ENCODE measurements at regions not wholly inside any gene's neighbourhood (a gene's known extent, or its start where the extent isn't known, plus 50 kb on each side); places are given as distances from the start of the nearest gene placed in this dataset.

DNA sequence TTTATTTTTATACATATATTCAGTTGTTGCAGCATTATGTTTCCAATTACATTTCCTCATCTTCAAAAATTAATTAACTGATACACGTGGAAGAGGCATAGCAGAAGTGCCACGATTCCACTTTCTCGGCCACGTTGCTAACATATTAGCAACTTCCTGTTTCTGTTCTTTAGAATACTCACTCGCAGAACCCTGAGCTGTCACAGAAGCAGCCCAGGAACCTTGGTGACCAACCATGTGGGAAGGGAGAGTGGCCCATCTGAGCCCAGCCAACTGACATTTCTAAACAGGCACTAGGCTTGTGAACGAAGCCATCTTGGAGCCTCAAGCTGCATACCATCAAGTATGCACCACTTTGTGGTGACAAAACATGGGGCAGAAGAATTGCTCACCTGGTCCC lies 350.1 kb downstream of the CBLN2 start:
- Mint-ChIP-seq H3K4me1 (no peaks in the 10 kb centered on the region), H3K27ac (no peak overlapping the region), H3K36me3 (ENCODE audit: low read depth) (no peaks in the 10 kb centered on the region), H3K27me3 (no peaks in the 10 kb centered on the region), H3K9me3 (peaks cover 4% of the 10 kb centered on the region), H3K4me3 (no peak overlapping the region)
- ATAC-seq (replicated peaks) = no peak

DNA sequence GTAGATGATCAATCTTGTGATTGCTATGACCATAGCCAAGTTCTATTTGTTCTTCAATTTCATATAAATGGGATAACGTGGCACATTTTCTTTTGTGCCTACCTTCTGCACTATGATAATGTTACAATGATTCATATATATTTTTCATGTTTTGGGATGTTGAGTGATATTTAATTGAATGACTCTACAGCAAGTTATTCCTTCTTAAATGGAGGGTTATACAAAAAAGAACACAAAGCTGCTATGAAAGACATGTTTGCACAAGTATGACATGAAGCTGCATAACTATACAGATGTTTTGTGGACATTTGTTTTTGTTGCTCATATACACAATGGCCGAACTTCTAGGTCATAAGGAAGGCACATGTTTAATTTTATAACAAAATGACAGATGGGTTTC lies 356.2 kb downstream of the CBLN2 start:
- Mint-ChIP-seq H3K4me1 (no peaks in the 10 kb centered on the region), H3K4me3 (no peak overlapping the region), H3K27ac (no peak overlapping the region), H3K9me3 (no peaks in the 10 kb centered on the region), H3K27me3 (no peaks in the 10 kb centered on the region), H3K36me3 (ENCODE audit: low read depth) (no peaks in the 10 kb centered on the region)
- ATAC-seq (replicated peaks) = no peak

DNA sequence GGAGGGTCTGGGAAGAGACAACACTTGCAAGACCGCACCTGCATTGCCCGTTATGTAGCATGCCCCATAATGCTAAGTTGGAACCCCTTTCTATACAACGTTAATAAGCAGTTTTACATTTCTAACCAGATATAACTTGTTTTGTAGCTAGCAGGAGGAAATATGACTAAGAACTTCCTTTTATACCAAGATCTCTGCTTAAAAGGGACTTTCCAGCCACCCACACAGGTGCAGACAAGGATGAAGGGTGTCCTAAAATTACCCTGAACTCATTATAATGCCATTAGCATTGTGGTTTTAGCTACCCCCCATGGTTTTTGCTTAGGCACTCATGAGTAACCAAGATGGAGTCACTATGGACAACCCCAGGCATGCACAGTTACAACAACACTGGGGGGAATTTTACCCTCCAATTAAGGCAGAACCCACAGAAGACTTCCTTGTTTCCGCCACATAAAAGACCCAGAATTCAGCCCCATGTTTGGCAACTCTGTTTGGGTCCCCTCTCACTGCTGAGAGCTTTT lies 362.8 kb downstream of the CBLN2 start:
- H3K27me3 Mint-ChIP-seq = no peaks in the 10 kb centered on the region
- no peak overlapping the region for H3K27ac Mint-ChIP-seq
- ATAC-seq (replicated peaks) = peak; percentile 68
- H3K4me3 Mint-ChIP-seq = no peak overlapping the region
- H3K4me1 Mint-ChIP-seq = no peaks in the 10 kb centered on the region
- H3K9me3 Mint-ChIP-seq = peaks cover 8% of the 10 kb centered on the region
- H3K36me3 Mint-ChIP-seq (ENCODE audit: low read depth) = no peaks in the 10 kb centered on the region

DNA sequence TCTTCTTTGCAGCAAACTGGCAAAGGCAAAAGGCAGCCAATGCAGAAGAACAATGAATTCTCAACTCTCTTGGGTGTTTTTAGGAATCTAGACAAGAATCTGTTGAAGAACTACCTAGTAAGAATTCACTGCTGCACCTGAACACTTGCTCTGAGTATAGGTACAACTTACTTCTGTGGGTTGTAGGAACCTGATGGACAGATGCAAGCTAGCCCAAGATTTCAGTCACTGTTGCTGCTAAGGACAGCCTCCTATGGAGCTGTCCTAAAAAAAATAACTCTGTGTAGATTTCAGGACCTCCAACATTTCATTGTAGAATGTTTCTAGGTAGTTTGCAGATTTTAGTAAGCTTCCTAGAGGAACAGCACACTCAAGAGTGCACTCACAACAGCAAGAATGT lies 363.5 kb downstream of the CBLN2 start:
- Mint-ChIP-seq H3K27me3 (no peaks in the 10 kb centered on the region), H3K9me3 (peaks cover 11% of the 10 kb centered on the region), H3K27ac (no peak overlapping the region), H3K36me3 (ENCODE audit: low read depth) (no peaks in the 10 kb centered on the region), H3K4me3 (no peak overlapping the region), H3K4me1 (no peaks in the 10 kb centered on the region)
- no peak for ATAC-seq (replicated peaks)

DNA sequence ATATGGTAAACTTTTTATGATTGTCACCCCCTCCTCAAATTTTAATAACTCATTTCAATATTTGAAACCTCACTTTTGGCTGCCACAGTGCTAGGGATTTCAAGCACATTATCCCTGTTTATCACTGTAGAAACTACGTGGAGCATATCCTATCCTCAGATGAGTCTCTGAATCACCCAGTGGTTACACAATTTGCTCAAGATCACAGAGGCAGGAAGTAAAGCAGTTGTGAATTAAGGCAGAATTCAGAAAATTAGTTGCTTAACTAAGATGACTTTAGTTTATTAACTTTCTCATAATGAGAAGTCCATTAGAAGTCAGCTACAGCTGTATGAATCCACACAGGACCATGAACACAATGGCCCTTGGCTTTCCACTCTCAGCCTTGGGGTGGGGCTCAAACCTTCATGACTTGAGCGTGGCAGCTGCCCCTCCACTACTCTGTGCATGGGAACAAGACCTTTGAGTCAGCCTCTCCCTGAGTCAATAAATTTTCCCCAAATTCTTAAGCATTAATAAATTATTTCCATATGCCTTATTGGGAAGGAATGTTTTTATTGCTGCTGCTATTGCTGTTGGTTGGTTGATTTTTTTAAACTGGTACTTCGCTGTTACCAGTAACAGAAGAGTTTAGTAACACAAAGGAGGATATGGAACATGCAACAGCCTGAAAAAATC lies 369.0 kb downstream of the CBLN2 start:
- peaks cover 14% of the 10 kb centered on the region for H3K9me3 Mint-ChIP-seq
- H3K4me1 Mint-ChIP-seq = no peaks in the 10 kb centered on the region
- H3K27ac Mint-ChIP-seq = no peak overlapping the region
- no peaks in the 10 kb centered on the region for H3K27me3 Mint-ChIP-seq
- no peak for ATAC-seq (replicated peaks)
- no peak overlapping the region for H3K4me3 Mint-ChIP-seq
- H3K36me3 Mint-ChIP-seq (ENCODE audit: low read depth) = no peaks in the 10 kb centered on the region

DNA sequence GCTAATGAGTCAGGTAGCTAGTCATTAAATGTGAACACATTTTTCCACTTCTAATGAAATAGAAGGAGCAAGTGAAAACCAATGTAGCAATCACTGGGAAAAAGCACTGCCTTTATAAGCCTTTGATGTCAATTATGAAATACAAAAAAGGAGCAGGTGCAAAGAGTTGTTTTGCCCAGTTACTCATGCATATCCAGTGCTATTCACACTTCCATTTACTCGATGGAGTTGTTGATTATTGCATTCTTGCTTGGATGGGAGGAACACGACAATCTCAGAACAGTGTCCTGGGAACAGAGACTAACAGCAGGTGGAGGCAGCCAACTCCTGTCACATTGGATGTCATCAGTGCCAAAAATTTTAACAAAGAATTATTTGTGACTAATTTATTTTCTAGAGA lies 372.5 kb downstream of the CBLN2 start:
- Mint-ChIP-seq H3K9me3 (peaks cover 12% of the 10 kb centered on the region), H3K36me3 (ENCODE audit: low read depth) (no peaks in the 10 kb centered on the region), H3K27me3 (no peaks in the 10 kb centered on the region), H3K27ac (no peak overlapping the region), H3K4me1 (no peaks in the 10 kb centered on the region), H3K4me3 (no peak overlapping the region)
- ATAC-seq (replicated peaks) = no peak

DNA sequence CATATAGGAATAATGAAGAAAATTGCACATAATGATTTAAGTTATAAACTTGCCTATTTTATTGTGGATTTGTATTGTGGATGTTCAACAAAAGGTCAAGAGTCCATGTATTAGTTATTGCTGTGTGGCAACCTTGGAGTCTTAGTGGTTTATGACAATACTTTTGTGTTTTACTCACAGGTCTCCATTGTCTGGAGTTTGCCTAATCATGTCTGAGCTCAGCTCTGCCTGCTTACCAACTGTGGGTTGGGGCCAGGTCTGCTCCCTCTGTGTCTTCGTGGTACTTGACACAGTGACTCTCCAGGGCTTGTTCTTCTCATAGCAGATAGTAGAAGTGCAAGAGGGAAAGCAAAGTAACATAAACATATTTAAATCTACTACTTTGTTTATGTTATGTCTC lies 382.5 kb downstream of the CBLN2 start:
- H3K27me3 Mint-ChIP-seq = no peaks in the 10 kb centered on the region
- H3K4me3 Mint-ChIP-seq = no peak overlapping the region
- no peaks in the 10 kb centered on the region for H3K36me3 Mint-ChIP-seq (ENCODE audit: low read depth)
- peaks cover 7% of the 10 kb centered on the region for H3K9me3 Mint-ChIP-seq
- H3K4me1 Mint-ChIP-seq = no peaks in the 10 kb centered on the region
- H3K27ac Mint-ChIP-seq = no peak overlapping the region
- no peak for ATAC-seq (replicated peaks)

DNA sequence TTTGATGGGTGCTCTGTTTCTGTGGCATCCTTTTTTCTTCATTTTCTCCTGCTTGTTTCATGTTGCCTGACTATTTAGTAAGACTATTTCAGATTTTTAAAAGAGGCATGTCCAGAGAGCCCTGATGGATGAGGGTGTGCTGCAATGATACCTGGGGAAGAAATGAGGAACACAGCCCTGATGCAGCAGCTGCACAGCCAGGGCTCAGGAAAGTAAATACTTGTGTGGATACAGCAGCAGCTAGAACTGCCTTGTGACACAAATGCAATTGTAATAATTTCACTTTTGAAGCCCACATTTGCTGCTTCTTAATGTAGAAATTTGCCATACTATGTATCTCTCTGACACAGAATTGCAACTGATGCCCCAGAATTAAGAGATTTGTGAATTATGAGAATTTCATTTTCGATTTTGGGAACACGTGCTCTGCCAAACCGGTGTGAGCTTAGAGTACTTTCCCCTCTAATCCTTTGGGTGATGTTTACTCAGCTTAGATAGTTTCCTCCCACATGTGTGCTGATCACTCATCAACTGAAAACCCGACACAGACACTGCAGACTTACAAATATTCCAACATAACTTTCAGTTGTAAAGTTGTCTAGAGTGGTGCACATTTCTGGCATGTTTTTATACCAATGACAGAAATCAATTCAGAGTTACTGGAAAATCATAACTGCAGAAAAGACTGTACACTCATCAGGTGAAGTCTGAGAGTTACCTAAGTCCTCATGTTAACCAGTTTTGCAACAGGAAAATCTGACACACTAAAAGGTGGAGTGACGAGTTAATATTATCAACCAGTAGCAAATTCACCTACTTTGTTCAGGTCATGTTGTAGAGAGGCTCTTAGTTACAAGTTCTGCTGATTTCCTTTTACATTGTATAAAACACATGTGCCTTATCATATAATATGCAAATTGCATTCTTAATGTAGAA lies 383.4 kb downstream of the CBLN2 start:
- no peak for ATAC-seq (replicated peaks)
- Mint-ChIP-seq H3K9me3 (peaks cover 7% of the 10 kb centered on the region), H3K4me3 (no peak overlapping the region)

DNA sequence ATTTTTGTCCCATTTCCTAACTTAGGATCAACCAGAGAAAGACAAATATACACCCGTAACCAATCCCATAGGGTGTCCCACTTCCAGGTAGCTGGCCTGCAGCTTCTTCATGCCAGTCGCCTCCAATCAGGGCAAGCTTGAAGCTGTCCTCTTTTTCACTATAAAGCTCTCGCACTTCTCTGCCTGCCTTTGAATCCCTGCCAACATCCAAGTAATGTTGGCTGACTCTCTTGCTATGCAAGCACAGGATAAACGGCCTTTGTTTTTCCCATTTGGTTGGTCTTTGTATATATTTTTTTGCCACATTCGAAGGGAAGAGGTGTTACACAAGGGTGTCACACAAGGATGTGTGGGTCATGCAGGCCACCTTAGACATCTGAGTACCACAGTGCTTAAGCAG lies 388.8 kb downstream of the CBLN2 start:
- H3K4me3 Mint-ChIP-seq = no peak overlapping the region
- H3K36me3 Mint-ChIP-seq (ENCODE audit: low read depth) = no peaks in the 10 kb centered on the region
- H3K4me1 Mint-ChIP-seq = no peaks in the 10 kb centered on the region
- no peaks in the 10 kb centered on the region for H3K27me3 Mint-ChIP-seq
- peaks cover 17% of the 10 kb centered on the region for H3K9me3 Mint-ChIP-seq
- no peak overlapping the region for H3K27ac Mint-ChIP-seq
- no peak for ATAC-seq (replicated peaks)

More for the DNA sequence above, 383.4 kb downstream of the CBLN2 start:
- Mint-ChIP-seq H3K27ac (no peak overlapping the region), H3K27me3 (no peaks in the 10 kb centered on the region), H3K4me1 (no peaks in the 10 kb centered on the region), H3K36me3 (ENCODE audit: low read depth) (no peaks in the 10 kb centered on the region)

DNA sequence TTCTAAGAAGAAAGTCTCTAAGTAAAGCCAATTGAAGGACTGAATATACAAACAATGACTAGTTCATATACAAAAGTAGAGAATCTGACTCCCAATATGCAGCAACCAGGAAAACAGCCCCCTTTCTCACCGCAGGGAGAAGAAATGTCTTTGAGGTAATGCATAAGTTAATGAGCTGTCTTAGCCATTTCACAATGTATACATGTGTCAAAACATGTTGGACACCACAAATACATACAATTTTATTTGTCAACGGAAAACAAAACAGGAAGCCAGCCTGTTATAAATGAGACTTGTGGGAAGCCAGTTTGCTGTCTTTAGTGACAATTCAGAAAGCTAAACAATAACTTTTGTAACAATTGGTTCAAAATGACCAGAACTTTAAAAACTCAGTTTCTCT lies 389.2 kb downstream of the CBLN2 start:
- ATAC-seq (replicated peaks) = no peak
- H3K9me3 Mint-ChIP-seq = peaks cover 17% of the 10 kb centered on the region
- no peaks in the 10 kb centered on the region for H3K4me1 Mint-ChIP-seq
- H3K27me3 Mint-ChIP-seq = no peaks in the 10 kb centered on the region
- no peak overlapping the region for H3K4me3 Mint-ChIP-seq
- no peaks in the 10 kb centered on the region for H3K36me3 Mint-ChIP-seq (ENCODE audit: low read depth)
- H3K27ac Mint-ChIP-seq = no peak overlapping the region

DNA sequence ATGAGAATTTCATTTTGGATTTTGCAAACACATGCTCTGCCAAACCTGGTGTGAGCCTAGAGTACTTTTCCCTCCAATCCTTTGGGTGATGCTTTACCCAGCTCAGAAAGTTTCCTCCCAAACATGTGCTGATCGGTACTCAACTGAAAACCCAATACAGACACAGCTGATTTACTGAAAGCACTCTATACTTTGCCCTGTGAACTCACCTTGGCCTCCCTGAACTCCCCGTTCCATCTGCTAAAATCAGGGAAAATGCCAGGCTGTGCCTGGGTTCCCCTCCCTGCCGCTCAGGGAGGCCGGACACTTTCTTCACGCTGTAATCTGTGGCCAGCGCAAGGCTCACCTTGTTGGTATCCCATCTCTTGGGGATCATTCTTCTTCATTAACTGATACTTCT lies 391.2 kb downstream of the CBLN2 start:
- peaks cover 17% of the 10 kb centered on the region for H3K9me3 Mint-ChIP-seq
- ATAC-seq (replicated peaks) = no peak
- no peak overlapping the region for H3K27ac Mint-ChIP-seq
- no peaks in the 10 kb centered on the region for H3K4me1 Mint-ChIP-seq
- H3K36me3 Mint-ChIP-seq (ENCODE audit: low read depth) = no peaks in the 10 kb centered on the region
- no peak overlapping the region for H3K4me3 Mint-ChIP-seq
- no peaks in the 10 kb centered on the region for H3K27me3 Mint-ChIP-seq

DNA sequence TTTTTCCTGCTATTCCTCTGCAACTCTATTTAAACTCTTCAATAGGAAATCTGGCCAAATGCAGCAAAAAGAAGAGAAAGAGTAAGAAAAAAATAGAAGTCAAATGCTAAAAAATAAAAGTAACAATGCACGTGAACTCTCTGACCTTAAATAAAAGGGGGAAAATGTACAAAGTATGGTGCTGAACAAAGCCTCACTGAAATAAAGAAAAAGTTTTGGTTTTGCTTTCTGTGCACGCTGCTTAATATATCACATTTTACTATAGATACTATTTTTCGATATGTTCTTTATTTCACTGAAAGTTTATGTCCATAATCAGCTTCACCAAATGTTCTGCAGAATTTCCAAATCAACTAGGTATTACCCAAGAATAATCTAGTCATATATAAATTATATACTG lies 396.3 kb downstream of the CBLN2 start:
- no peak for ATAC-seq (replicated peaks)
- Mint-ChIP-seq H3K9me3 (peaks cover 2% of the 10 kb centered on the region), H3K27me3 (no peaks in the 10 kb centered on the region), H3K4me3 (no peak overlapping the region), H3K27ac (no peak overlapping the region), H3K4me1 (no peaks in the 10 kb centered on the region), H3K36me3 (ENCODE audit: low read depth) (no peaks in the 10 kb centered on the region)

DNA sequence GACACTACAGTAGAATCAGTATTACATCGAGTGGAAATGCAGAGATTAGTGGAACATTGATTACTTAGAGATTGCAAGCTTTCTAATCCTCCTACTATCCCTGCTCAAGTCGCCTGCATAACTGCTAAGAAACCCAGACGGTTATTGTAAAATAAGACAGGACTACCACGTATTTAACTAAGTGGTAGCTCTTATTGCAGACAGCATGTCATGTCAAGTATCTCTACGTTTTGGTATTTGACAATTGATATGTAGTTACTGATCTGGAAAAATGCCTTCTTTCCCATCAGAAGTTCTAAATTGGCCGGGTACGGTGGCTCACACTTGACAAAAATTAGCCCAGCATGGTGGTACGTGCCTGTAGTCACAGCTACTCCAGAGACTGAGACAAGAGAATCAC lies 404.1 kb downstream of the CBLN2 start:
- no peak overlapping the region for H3K27ac Mint-ChIP-seq
- no peak for ATAC-seq (replicated peaks)
- H3K9me3 Mint-ChIP-seq = peaks cover 8% of the 10 kb centered on the region
- no peaks in the 10 kb centered on the region for H3K27me3 Mint-ChIP-seq
- no peak overlapping the region for H3K4me3 Mint-ChIP-seq
- no peaks in the 10 kb centered on the region for H3K4me1 Mint-ChIP-seq
- no peaks in the 10 kb centered on the region for H3K36me3 Mint-ChIP-seq (ENCODE audit: low read depth)

DNA sequence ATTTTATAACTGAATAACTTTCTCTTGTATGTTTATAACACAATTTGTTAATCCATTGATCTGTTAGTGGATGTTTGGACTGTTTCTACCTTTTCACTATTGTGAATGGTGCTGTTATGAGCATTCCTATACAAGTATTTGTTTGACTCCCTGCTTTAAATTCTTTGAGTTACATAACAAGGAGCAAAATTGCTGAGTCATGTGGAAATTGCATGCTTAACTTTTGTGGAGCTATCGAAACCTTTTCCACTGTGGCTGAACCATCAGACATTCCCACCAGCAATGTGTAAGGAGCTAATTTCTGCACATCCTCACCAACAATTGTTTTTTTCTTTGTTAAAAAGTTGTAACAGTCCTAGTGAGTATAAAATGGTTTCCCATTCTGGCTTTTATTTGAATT lies 415.5 kb downstream of the CBLN2 start:
- H3K4me1 Mint-ChIP-seq = no peaks in the 10 kb centered on the region
- H3K36me3 Mint-ChIP-seq (ENCODE audit: low read depth) = no peaks in the 10 kb centered on the region
- no peak overlapping the region for H3K27ac Mint-ChIP-seq
- no peak overlapping the region for H3K4me3 Mint-ChIP-seq
- no peaks in the 10 kb centered on the region for H3K27me3 Mint-ChIP-seq
- ATAC-seq (replicated peaks) = no peak
- H3K9me3 Mint-ChIP-seq = peaks cover 7% of the 10 kb centered on the region

DNA sequence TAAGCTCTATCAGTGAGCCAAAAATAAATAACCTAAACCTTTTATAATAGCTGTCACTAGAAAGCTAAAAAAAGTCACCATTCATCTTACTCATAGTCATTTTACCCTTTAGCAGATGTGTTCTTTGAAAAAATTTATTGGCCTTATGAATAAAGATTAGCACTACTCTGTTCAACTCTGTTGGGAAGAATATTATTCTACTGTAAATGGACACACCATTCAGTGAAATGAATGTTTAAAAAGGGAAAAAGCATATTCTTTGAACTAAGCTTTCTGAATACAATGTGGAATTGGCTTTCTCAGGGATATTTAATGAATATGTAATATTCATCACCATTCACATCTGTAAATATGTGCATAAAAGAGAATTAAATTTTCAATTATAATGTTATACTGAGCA lies 422.0 kb downstream of the CBLN2 start:
- H3K4me1 Mint-ChIP-seq = no peaks in the 10 kb centered on the region
- no peaks in the 10 kb centered on the region for H3K36me3 Mint-ChIP-seq (ENCODE audit: low read depth)
- H3K27me3 Mint-ChIP-seq = no peaks in the 10 kb centered on the region
- peaks cover 8% of the 10 kb centered on the region for H3K9me3 Mint-ChIP-seq
- H3K27ac Mint-ChIP-seq = no peak overlapping the region
- H3K4me3 Mint-ChIP-seq = no peak overlapping the region
- no peak for ATAC-seq (replicated peaks)

All from activated T-helper 17 cell treated with anti-CD3 and anti-CD28 coated beads, Interleukin-2, amount 50 U/mL, for 72 hours (primary cell).